ENCODE measurements at regions not wholly inside any gene's neighbourhood (a gene's known extent, or its start where the extent isn't known, plus 50 kb on each side); places are given as distances from the start of the nearest gene placed in this dataset.

GRCh38 chr13:50099473-50099872 lies 84.2 kb downstream of the KCNRG start:
- no peaks in the 10 kb centered on the region for H3K27me3 ChIP-seq
- no peak overlapping the region for H3K4me3 ChIP-seq
- no peak for DNase-seq
- no peak for TF ChIP-seq CTCF (IDR thresholded peaks at IDR 0.05)
- no peak for TF ChIP-seq POLR2A (IDR thresholded peaks at IDR 0.05)
- no peaks in the 10 kb centered on the region for H3K4me1 ChIP-seq
- H3K36me3 ChIP-seq (replicated peaks in 1 of 2; ENCODE audit: insufficient read depth in 1 of 2, low read depth in 2 of 2) = no peaks in the 10 kb centered on the region
- intact Hi-C loops (cut with DNase I) = no loop called here
- H3K9me3 ChIP-seq = no peaks in the 10 kb centered on the region
- ATAC-seq = no peak
- H3K27ac ChIP-seq = no peak overlapping the region

GRCh38 chr13:50101590-50101989 lies 86.3 kb downstream of the KCNRG start:
- ATAC-seq (no peak), DNase-seq (no peak)
- Histone ChIP-seq H3K36me3 (replicated peaks in 1 of 2; ENCODE audit: insufficient read depth in 1 of 2, low read depth in 2 of 2) (no peaks in the 10 kb centered on the region), H3K9me3 (no peaks in the 10 kb centered on the region), H3K27me3 (no peaks in the 10 kb centered on the region), H3K4me3 (no peak overlapping the region), H3K27ac (no peak overlapping the region), H3K4me1 (no peaks in the 10 kb centered on the region)
- intact Hi-C loops (cut with DNase I) = no loop called here
- no peak for TF ChIP-seq POLR2A (IDR thresholded peaks at IDR 0.05)
- TF ChIP-seq CTCF (IDR thresholded peaks at IDR 0.05) = no peak

GRCh38 chr13:50104493-50104892 lies 89.2 kb downstream of the KCNRG start:
- no peak for DNase-seq
- WGBS, 2 donors = 77 to 86% methylated on average over 1 of the region's 1 CpG
- Histone ChIP-seq H3K27ac (no peak overlapping the region), H3K9me3 (no peaks in the 10 kb centered on the region), H3K4me1 (no peaks in the 10 kb centered on the region), H3K36me3 (replicated peaks in 1 of 2; ENCODE audit: insufficient read depth in 1 of 2, low read depth in 2 of 2) (no peaks in the 10 kb centered on the region), H3K27me3 (no peaks in the 10 kb centered on the region), H3K4me3 (no peak overlapping the region)
- TF ChIP-seq CTCF (IDR thresholded peaks at IDR 0.05) (no peak), POLR2A (IDR thresholded peaks at IDR 0.05) (no peak)
- intact Hi-C loops (cut with DNase I) = no loop called here
- ATAC-seq = no peak

GRCh38 chr13:50106559-50106958 lies 91.3 kb downstream of the KCNRG start:
- Histone ChIP-seq H3K4me3 (no peak overlapping the region), H3K36me3 (replicated peaks in 1 of 2; ENCODE audit: insufficient read depth in 1 of 2, low read depth in 2 of 2) (no peaks in the 10 kb centered on the region), H3K27me3 (no peaks in the 10 kb centered on the region), H3K9me3 (no peaks in the 10 kb centered on the region), H3K27ac (peak overlapping the region in 2 of 4 donors; percentile 4 to 43), H3K4me1 (no peaks in the 10 kb centered on the region)
- DNase-seq (no peak), ATAC-seq (no peak)
- 58 to 70% methylated on average over 1 of the region's 1 CpG for WGBS, 2 donors
- intact Hi-C loops (cut with DNase I) = no loop called here
- TF ChIP-seq CTCF (IDR thresholded peaks at IDR 0.05) = no peak
- no peak for TF ChIP-seq POLR2A (IDR thresholded peaks at IDR 0.05)

GRCh38 chr13:50107205-50107604 lies 92.0 kb downstream of the KCNRG start:
- Histone ChIP-seq H3K4me1 (no peaks in the 10 kb centered on the region), H3K36me3 (replicated peaks in 1 of 2; ENCODE audit: insufficient read depth in 1 of 2, low read depth in 2 of 2) (no peaks in the 10 kb centered on the region), H3K4me3 (no peak overlapping the region), H3K27me3 (no peaks in the 10 kb centered on the region), H3K27ac (peak overlapping the region in 1 of 4 donors; percentile 43), H3K9me3 (no peaks in the 10 kb centered on the region)
- intact Hi-C loops (cut with DNase I) = no loop called here
- DNase-seq = no peak
- no peak for TF ChIP-seq CTCF (IDR thresholded peaks at IDR 0.05)
- TF ChIP-seq POLR2A (IDR thresholded peaks at IDR 0.05) = no peak
- 59 to 64% methylated on average over 1 of the region's 1 CpG for WGBS, 2 donors
- no peak for ATAC-seq

All from body of pancreas (tissue), 4 donors.